ENCODE measurements at regions not wholly inside any gene's neighbourhood (a gene's known extent, or its start where the extent isn't known, plus 50 kb on each side); places are given as distances from the start of the nearest gene placed in this dataset.

GRCh38 chr14:22320362-22320750 is 268.7 kb downstream of the DAD1 start:
- TF ChIP-seq TCF7L2 (IDR thresholded peaks at IDR 0.05; ENCODE audit: borderline replicate concordance, extremely low read depth, insufficient read depth, insufficient read length) (no peak), EZH2 (IDR thresholded peaks at IDR 0.05) (no peak), JUND (IDR thresholded peaks at IDR 0.05) (no peak), EZH2phosphoT487 (IDR thresholded peaks at IDR 0.05; ENCODE audit: borderline replicate concordance) (no peak), POLR2AphosphoS5 (IDR thresholded peaks at IDR 0.05; ENCODE audit: low read depth, low read length) (no peak), CBX3 (IDR thresholded peaks at IDR 0.05; ENCODE audit: low read depth) (no peak), POLR2A (IDR thresholded peaks at IDR 0.05; ENCODE audit: borderline replicate concordance, extremely low read depth, insufficient read depth, insufficient read length) (no peak)
- TF ChIP-seq, protein P1, sequence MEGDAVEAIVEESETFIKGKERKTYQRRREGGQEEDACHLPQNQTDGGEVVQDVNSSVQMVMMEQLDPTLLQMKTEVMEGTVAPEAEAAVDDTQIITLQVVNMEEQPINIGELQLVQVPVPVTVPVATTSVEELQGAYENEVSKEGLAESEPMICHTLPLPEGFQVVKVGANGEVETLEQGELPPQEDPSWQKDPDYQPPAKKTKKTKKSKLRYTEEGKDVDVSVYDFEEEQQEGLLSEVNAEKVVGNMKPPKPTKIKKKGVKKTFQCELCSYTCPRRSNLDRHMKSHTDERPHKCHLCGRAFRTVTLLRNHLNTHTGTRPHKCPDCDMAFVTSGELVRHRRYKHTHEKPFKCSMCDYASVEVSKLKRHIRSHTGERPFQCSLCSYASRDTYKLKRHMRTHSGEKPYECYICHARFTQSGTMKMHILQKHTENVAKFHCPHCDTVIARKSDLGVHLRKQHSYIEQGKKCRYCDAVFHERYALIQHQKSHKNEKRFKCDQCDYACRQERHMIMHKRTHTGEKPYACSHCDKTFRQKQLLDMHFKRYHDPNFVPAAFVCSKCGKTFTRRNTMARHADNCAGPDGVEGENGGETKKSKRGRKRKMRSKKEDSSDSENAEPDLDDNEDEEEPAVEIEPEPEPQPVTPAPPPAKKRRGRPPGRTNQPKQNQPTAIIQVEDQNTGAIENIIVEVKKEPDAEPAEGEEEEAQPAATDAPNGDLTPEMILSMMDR (IDR thresholded peaks at IDR 0.05 in 2 of 3, conservative IDR thresholded peaks at IDR 0.05 in 1 of 3; ENCODE audit: borderline replicate concordance in 1 of 3, insufficient read depth in 1 of 3, low read depth in 2 of 3, low read length in 2 of 3): 0 out of 6 replicates have a peak, but pooled peaks of 1 of the 3 experiments have one; percentile 2
